Breast epithelium (tissue), 4 donors: ENCODE measurements at regions not wholly inside any gene's neighbourhood (a gene's known extent, or its start where the extent isn't known, plus 50 kb on each side); places are given as distances from the start of the nearest gene placed in this dataset.

ENCODE experiments used
- DNase-seq, 2 donors: peaks; one replicate each; pipeline ENCODE4 v3.0.0-alpha.2; 2019; ENCODE audit warnings: low spot score in 2 of 2
- H3K27ac ChIP-seq, 2 donors: fragments of 200-600 bp; sonication (generic) in 1 of 2; one replicate each; pipeline ENCODE4 v1.5.1; 2016 to 2019; ENCODE audit warnings: mild to moderate bottlenecking in 1 of 2
- H3K27me3 ChIP-seq, 2 donors: fragments of 200-600 bp; sonication (generic) in 1 of 2; one replicate each; pipeline versions ENCODE4 v1.5.1 to v1.6.0; 2017 to 2019; ENCODE audit warnings: control low read depth in 1 of 2, mild to moderate bottlenecking in 1 of 2
- H3K36me3 ChIP-seq: fragments of 200-600 bp; one replicate; pipeline ENCODE4 v1.5.1; 2019
- H3K4me1 ChIP-seq, 2 donors: fragments of 200-600 bp; sonication (generic); one replicate each; pipeline ENCODE4 v1.5.1; 2016 to 2019; ENCODE audit warnings: control low read depth in 1 of 2
- H3K4me3 ChIP-seq, 3 donors: fragments of 200-600 bp; sonication (generic); 1 replicate in 2 of 3; 2 replicates in 1 of 3; pipeline ENCODE4 v1.5.1; 2016 to 2019; ENCODE audit warnings: mild to moderate bottlenecking in 3 of 3, moderate library complexity in 2 of 3
- H3K9me3 ChIP-seq, 2 donors: fragments of 200-600 bp; sonication (generic) in 1 of 2; one replicate each; pipeline ENCODE4 v1.5.1; 2016 to 2019; ENCODE audit warnings: control low read depth in 1 of 2
- CTCF ChIP-seq, 3 donors: fragments of 450-650 bp; IDR thresholded peaks; one replicate each; pipeline ENCODE4 v1.5.1; 2016 to 2017; ENCODE audit warnings: antibody characterized with exemption in 3 of 3, mild to moderate bottlenecking in 3 of 3, moderate library complexity in 3 of 3
- POLR2A ChIP-seq: fragments of 450-650 bp; IDR thresholded peaks from one replicate; pipeline ENCODE4 v1.6.1; 2016; ENCODE audit warnings: antibody characterized with exemption, mild to moderate bottlenecking, moderate library complexity
- POLR2AphosphoS5 ChIP-seq, 3 donors: sonication (generic); formaldehyde crosslinking; IDR thresholded peaks; one replicate each; pipeline ENCODE4 v1.6.1; 2017; ENCODE audit warnings: antibody characterized with exemption in 3 of 3
- intact Hi-C: fragments of 100-400 bp; cut with DNase I; formaldehyde crosslinking; loops from one replicate; pipeline ENCODE4 v1.15.1; 2023; ENCODE audit warnings: low total_unique reads

- TF ChIP-seq POLR2AphosphoS5 (IDR thresholded peaks at IDR 0.05) (no peak), CTCF (IDR thresholded peaks at IDR 0.05) (no peak), POLR2A (no peak)
- H3K27ac ChIP-seq = no peak overlapping the region
- no peak overlapping the region for H3K4me3 ChIP-seq
- intact Hi-C loops = no loop called here
- H3K4me1 ChIP-seq = no peaks in the 10 kb centered on the region
- DNase-seq = no peak
- no peaks in the 10 kb centered on the region for H3K27me3 ChIP-seq
- H3K36me3 ChIP-seq = no peaks in the 10 kb centered on the region
- no peaks in the 10 kb centered on the region for H3K9me3 ChIP-seq
These were observed 281.7 kb downstream of the TMEM38B start for GRCh38 chr9:105975886-105976645.

GRCh38 chr9:105978336-105978735 is 284.0 kb downstream of the TMEM38B start:
- H3K27ac ChIP-seq = peak overlapping the region; percentile 56 to 72
- no peaks in the 10 kb centered on the region for H3K27me3 ChIP-seq
- H3K4me3 ChIP-seq = peak overlapping the region in 1 of 3 donors; percentile 19
- no peaks in the 10 kb centered on the region for H3K4me1 ChIP-seq
- no peak for DNase-seq
- TF ChIP-seq CTCF (IDR thresholded peaks at IDR 0.05) (no peak), POLR2AphosphoS5 (IDR thresholded peaks at IDR 0.05) (no peak), POLR2A (no peak)
- no peaks in the 10 kb centered on the region for H3K36me3 ChIP-seq
- intact Hi-C loops = no loop called here
- no peaks in the 10 kb centered on the region for H3K9me3 ChIP-seq

GRCh38 chr9:105978826-105979225 is 284.5 kb downstream of the TMEM38B start:
- H3K36me3 ChIP-seq = no peaks in the 10 kb centered on the region
- no peaks in the 10 kb centered on the region for H3K9me3 ChIP-seq
- no peaks in the 10 kb centered on the region for H3K27me3 ChIP-seq
- TF ChIP-seq POLR2A (no peak), CTCF (IDR thresholded peaks at IDR 0.05) (no peak), POLR2AphosphoS5 (IDR thresholded peaks at IDR 0.05) (no peak)
- intact Hi-C loops = no loop called here
- H3K4me1 ChIP-seq = no peaks in the 10 kb centered on the region
- H3K4me3 ChIP-seq = peak overlapping the region in 1 of 3 donors; percentile 19
- H3K27ac ChIP-seq = peak overlapping the region; percentile 56 to 72
- DNase-seq = no peak

- TF ChIP-seq CTCF (IDR thresholded peaks at IDR 0.05) = no peak
- no peak for TF ChIP-seq POLR2AphosphoS5 (IDR thresholded peaks at IDR 0.05)
- TF ChIP-seq POLR2A = no peak
- no peak for DNase-seq
- Histone ChIP-seq H3K4me3 (no peak overlapping the region), H3K27me3 (no peaks in the 10 kb centered on the region), H3K36me3 (no peaks in the 10 kb centered on the region), H3K9me3 (no peaks in the 10 kb centered on the region), H3K4me1 (no peaks in the 10 kb centered on the region), H3K27ac (no peak overlapping the region)
- intact Hi-C loops = no loop called here
These were observed 284.9 kb downstream of the TMEM38B start for GRCh38 chr9:105979290-105979689.

GRCh38 chr9:105984714-105985113 is 290.4 kb downstream of the TMEM38B start:
- H3K4me3 ChIP-seq = no peak overlapping the region
- H3K27ac ChIP-seq = no peak overlapping the region
- no peak for TF ChIP-seq POLR2A
- TF ChIP-seq POLR2AphosphoS5 (IDR thresholded peaks at IDR 0.05) = no peak
- TF ChIP-seq CTCF (IDR thresholded peaks at IDR 0.05) = no peak
- no peaks in the 10 kb centered on the region for H3K9me3 ChIP-seq
- no peaks in the 10 kb centered on the region for H3K36me3 ChIP-seq
- no peaks in the 10 kb centered on the region for H3K27me3 ChIP-seq
- intact Hi-C loops = no loop called here
- no peaks in the 10 kb centered on the region for H3K4me1 ChIP-seq
- no peak for DNase-seq
